Fibroblast of lung (primary cell): ENCODE measurements at regions not wholly inside any gene's neighbourhood (a gene's known extent, or its start where the extent isn't known, plus 50 kb on each side); places are given as distances from the start of the nearest gene placed in this dataset.

Experiments used
- CTCF ChIP-seq, 2 donors: IDR thresholded peaks in 1 of 2; conservative IDR thresholded peaks in 1 of 2; 1 replicate in 1 of 2; 2 replicates in 1 of 2; pipeline ENCODE4 v1.5.1; 2011 to 2012; ENCODE audit warnings: low read length in 2 of 2, control low read depth in 1 of 2, inconsistent platforms in 1 of 2, low read depth in 1 of 2, mild to moderate bottlenecking in 1 of 2
- EZH2 ChIP-seq: IDR thresholded peaks from 2 replicates; pipeline ENCODE4 v1.5.1; 2012; ENCODE audit warnings: low read length, control low read depth, mild to moderate bottlenecking; ENCODE audit errors: missing control alignments

- TF ChIP-seq CTCF (conservative IDR thresholded peaks at IDR 0.05 in 1 of 2, IDR thresholded peaks at IDR 0.05 in 1 of 2; ENCODE audit: low read depth in 1 of 2, low read length in 2 of 2) (no peak), EZH2 (no peak)
These were observed 199.6 kb downstream of the TTLL2 start for GRCh38 chr6:167524261-167525111.
